Activated T-helper 1 cell treated with anti-CD3 and anti-CD28 coated beads, Interleukin-12 subunit alpha, Interleukin-12 subunit beta, Interleukin-2, Interleukin-4 antibody, amounts not matched to agents 30 ng/mL and 10 ng/mL and 1 ng/mL, durations not matched to agents 14 hours and 24 hours and 36 hours (primary cell): ENCODE measurements at regions not wholly inside any gene's neighbourhood (a gene's known extent, or its start where the extent isn't known, plus 50 kb on each side); places are given as distances from the start of the nearest gene placed in this dataset.

ENCODE experiments used
- DNase-seq: peaks from one replicate; pipeline ENCODE4 v3.0.0; 2021; ENCODE audit warnings: low spot score
- H3K27ac Mint-ChIP-seq: one replicate; pipeline ENCODE4 v1.8.0; 2021; ENCODE audit warnings: mild to moderate bottlenecking, mixed read lengths
- H3K27me3 Mint-ChIP-seq: one replicate; pipeline ENCODE4 v1.8.0; 2022; ENCODE audit warnings: mild to moderate bottlenecking, moderate library complexity, mixed read lengths; ENCODE audit not compliant: insufficient read depth
- H3K36me3 Mint-ChIP-seq: one replicate; pipeline ENCODE4 v1.8.0; 2021; ENCODE audit warnings: low read depth, mixed read lengths
- H3K4me1 Mint-ChIP-seq: one replicate; pipeline ENCODE4 v1.8.0; 2021; ENCODE audit warnings: low read depth, mixed read lengths
- H3K4me3 Mint-ChIP-seq: one replicate; pipeline ENCODE4 v1.8.0; 2021; ENCODE audit warnings: mild to moderate bottlenecking, moderate library complexity, mixed read lengths
- H3K9me3 Mint-ChIP-seq: one replicate; pipeline ENCODE4 v1.8.0; 2021; ENCODE audit warnings: mixed read lengths
- intact Hi-C: fragments of 100-400 bp; cut with micrococcal nuclease; formaldehyde crosslinking; loops from one replicate; pipeline ENCODE4 v1.15.1; 2024

DNA sequence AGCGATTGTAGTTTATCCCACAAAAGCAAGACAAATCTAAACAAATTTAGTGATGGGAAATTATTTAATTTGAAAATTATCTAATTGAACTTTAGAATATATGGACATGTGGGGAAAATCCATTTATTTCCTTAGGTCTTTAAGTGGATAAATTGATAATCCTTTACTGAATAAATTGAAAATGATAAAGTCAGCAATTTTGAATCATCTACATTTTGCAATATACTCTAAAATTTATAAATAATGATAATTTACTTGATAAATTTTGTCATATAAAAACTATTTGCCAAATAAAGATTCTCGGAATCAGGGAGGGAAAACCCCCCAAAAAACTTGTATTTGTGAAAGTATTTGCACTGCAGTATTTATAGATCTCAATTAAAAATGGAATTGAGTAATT is 875.3 kb upstream of the SLITRK5 start:
- H3K27me3 Mint-ChIP-seq, result no peaks in the 10 kb centered on the region
- no peak overlapping the region for H3K27ac Mint-ChIP-seq
- H3K9me3 Mint-ChIP-seq, result peaks cover 11% of the 10 kb centered on the region
- intact Hi-C loops, result no loop called here
- H3K4me1 Mint-ChIP-seq, result no peaks in the 10 kb centered on the region
- H3K4me3 Mint-ChIP-seq, result no peak overlapping the region
- H3K36me3 Mint-ChIP-seq, result no peaks in the 10 kb centered on the region
- DNase-seq, result no peak

DNA sequence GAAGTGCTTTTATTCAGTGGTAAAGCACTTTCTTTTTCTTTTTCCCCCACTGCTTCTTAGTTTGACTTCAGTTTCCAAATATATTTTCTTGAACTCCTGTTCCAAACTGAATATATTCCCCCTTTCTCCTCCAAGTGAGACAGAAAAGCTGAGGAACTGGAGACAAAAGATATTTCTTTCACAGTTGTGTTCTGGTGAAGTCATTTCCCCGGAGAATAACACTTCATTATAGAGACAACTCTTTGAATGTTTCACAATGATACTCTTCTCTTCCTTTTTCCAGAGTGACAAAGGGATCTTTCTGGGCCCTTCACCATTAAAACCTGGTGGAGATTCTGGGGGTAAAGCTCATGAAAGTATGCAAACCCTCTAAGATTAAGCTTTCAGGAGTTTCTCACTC is 860.8 kb upstream of the SLITRK5 start:
- intact Hi-C loops, result no loop called here
- H3K4me3 Mint-ChIP-seq, result no peak overlapping the region
- H3K9me3 Mint-ChIP-seq, result peaks cover 2% of the 10 kb centered on the region
- H3K36me3 Mint-ChIP-seq, result no peaks in the 10 kb centered on the region
- no peaks in the 10 kb centered on the region for H3K4me1 Mint-ChIP-seq
- no peak overlapping the region for H3K27ac Mint-ChIP-seq
- no peak for DNase-seq
- H3K27me3 Mint-ChIP-seq, result no peaks in the 10 kb centered on the region

DNA sequence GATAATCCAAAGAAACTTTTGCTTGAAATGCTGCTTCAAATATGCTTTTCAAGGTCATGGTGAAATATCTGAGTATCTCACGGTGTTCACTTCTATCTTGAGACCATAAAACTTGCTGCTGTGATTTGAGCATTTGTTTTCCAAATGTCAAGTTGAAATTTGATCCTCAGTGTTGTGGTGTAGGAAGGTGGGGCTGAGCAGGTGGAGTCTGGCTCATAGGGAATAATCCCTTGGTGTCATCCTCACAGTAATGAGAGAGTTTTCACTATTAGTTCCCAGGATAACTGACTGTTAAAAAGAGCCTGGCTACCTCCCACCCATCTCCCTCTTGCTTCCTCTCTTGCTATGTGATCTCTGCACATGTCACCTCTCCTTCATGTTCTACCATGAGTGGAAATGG is 858.0 kb upstream of the SLITRK5 start:
- H3K27ac Mint-ChIP-seq, result no peak overlapping the region
- no peaks in the 10 kb centered on the region for H3K4me1 Mint-ChIP-seq
- DNase-seq, result no peak
- H3K36me3 Mint-ChIP-seq, result no peaks in the 10 kb centered on the region
- H3K4me3 Mint-ChIP-seq, result no peak overlapping the region
- H3K9me3 Mint-ChIP-seq, result no peaks in the 10 kb centered on the region
- no peaks in the 10 kb centered on the region for H3K27me3 Mint-ChIP-seq
- intact Hi-C loops, result no loop called here

DNA sequence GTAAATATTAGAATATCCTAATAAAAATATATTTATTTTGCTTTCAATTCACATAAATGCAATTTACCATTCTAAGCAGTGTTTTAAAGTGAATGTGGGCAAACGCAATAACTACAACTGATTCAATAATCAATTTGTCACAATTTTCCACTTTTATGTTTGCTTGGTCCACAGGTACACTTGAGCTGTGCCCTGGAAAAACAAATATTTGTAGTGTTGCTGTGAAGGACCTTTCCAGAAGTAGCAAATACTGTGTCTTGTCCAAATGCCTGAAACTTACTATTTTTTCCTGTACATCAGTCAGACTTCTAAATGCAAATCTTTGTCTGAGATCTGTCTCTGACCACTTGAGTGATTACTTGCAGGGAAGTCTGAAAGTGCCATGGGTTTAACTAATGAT is 845.8 kb upstream of the SLITRK5 start:
- intact Hi-C loops, result no loop called here
- no peak overlapping the region for H3K4me3 Mint-ChIP-seq
- no peak overlapping the region for H3K27ac Mint-ChIP-seq
- H3K36me3 Mint-ChIP-seq, result no peaks in the 10 kb centered on the region
- no peak for DNase-seq
- no peaks in the 10 kb centered on the region for H3K27me3 Mint-ChIP-seq
- peaks cover 13% of the 10 kb centered on the region for H3K9me3 Mint-ChIP-seq
- H3K4me1 Mint-ChIP-seq, result no peaks in the 10 kb centered on the region

DNA sequence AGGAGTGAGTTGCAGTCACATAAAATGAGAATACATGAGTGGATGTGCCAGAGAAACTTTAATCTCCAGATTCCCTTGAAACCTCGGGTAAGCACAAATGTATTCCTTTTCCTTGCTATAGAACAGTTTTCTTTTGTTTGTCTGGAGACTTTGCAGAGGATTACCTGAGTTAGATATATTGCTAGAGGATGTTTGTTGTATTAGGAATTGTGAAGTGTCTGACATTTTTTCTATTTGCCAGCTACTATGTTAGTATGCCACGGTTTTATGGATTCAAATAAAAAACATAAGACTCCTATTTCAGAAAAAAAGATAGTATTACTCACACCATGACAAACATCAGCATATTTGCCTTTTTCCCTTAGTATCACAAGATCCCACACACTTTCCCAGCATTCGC is 844.9 kb upstream of the SLITRK5 start:
- H3K4me1 Mint-ChIP-seq, result no peaks in the 10 kb centered on the region
- no peak overlapping the region for H3K4me3 Mint-ChIP-seq
- no peak overlapping the region for H3K27ac Mint-ChIP-seq
- H3K9me3 Mint-ChIP-seq, result peaks cover 12% of the 10 kb centered on the region
- intact Hi-C loops, result no loop called here
- no peak for DNase-seq
- no peaks in the 10 kb centered on the region for H3K27me3 Mint-ChIP-seq
- H3K36me3 Mint-ChIP-seq, result no peaks in the 10 kb centered on the region

DNA sequence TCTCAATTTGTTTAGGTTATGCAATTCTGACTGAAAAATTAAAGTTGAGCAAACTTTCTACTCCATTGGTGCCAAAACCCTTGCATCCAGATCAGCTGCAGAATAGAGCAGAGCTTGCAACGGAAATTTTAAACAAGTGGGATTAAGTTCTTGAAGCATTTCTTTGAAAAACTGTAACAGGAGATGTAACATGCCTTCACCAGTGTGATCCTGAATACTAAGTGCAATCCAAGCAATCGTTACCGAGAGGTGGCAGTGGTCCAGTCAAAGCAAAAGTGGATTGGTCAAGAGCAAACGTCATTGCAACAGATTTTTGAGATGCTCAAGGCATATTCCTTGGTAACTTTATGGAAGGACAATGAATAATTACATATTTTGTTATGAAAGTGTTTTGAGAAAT is 841.1 kb upstream of the SLITRK5 start:
- no peaks in the 10 kb centered on the region for H3K4me1 Mint-ChIP-seq

DNA sequence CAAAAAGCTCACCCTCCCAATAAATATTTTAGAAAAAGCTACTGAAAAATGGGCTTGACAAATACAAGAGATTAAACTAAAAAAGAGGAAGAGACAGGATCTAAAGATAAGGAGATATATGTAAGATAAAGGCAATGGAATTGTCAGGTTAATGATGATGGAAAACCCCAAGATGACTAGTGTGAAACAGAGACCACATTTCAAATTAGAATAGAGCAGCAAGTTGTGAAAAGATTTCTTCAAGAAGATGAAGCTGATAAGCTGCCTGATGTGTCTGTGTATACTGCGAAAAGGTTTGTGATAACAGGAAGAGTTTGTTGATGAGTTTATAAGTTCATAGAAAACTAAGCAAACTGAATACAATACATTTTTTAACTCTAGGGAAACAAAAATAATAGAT is 840.1 kb upstream of the SLITRK5 start:
- intact Hi-C loops, result no loop called here

More for the DNA sequence above, 841.1 kb upstream of the SLITRK5 start:
- peaks cover 7% of the 10 kb centered on the region for H3K9me3 Mint-ChIP-seq
- H3K27ac Mint-ChIP-seq, result no peak overlapping the region
- H3K4me3 Mint-ChIP-seq, result no peak overlapping the region
- intact Hi-C loops, result no loop called here
- no peaks in the 10 kb centered on the region for H3K36me3 Mint-ChIP-seq
- no peak for DNase-seq
- H3K27me3 Mint-ChIP-seq, result no peaks in the 10 kb centered on the region

DNA sequence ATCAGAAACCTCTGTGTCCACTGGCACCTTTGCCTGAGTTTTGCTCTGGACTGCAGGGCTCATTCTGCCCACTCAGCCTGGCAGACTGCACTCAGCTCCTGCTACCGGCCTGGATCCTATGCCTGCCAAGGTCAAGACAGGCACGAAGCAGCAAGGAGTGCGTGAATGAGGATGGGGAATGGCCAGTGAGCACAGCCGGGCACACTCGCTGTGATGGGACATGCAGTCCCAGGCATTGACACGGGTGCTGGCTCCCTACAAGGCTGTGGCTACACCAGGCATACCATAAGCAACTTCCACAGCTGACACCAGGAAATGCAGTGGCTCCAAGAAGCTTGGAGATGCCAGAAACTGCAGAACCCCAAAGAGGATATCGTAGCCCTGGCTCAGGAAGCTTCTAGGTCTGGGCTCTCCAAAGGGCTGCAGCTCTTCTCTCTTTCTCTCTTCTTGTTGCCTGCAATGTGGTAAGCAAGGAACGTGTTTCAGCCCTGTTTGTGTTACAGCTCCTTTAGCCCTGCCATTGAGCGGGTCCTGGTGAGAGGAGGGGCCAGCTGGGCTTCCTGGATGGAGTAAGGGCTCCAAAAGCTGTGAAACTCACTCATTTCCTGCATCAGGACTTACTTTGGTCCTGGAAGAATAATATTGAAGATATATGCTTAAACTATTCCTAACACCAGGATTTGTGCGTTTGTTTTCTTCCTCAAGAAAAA is 832.6 kb upstream of the SLITRK5 start:
- Mint-ChIP-seq H3K4me3 (no peak overlapping the region), H3K9me3 (peaks cover 22% of the 10 kb centered on the region), H3K27ac (no peak overlapping the region), H3K27me3 (no peaks in the 10 kb centered on the region), H3K4me1 (no peaks in the 10 kb centered on the region), H3K36me3 (no peaks in the 10 kb centered on the region)
- intact Hi-C loops, result no loop called here
- no peak for DNase-seq

More for the DNA sequence above, 840.1 kb upstream of the SLITRK5 start:
- no peaks in the 10 kb centered on the region for H3K27me3 Mint-ChIP-seq
- H3K27ac Mint-ChIP-seq, result no peak overlapping the region
- no peak for DNase-seq
- H3K4me3 Mint-ChIP-seq, result no peak overlapping the region
- H3K4me1 Mint-ChIP-seq, result no peaks in the 10 kb centered on the region
- no peaks in the 10 kb centered on the region for H3K36me3 Mint-ChIP-seq
- H3K9me3 Mint-ChIP-seq, result peaks cover 17% of the 10 kb centered on the region

DNA sequence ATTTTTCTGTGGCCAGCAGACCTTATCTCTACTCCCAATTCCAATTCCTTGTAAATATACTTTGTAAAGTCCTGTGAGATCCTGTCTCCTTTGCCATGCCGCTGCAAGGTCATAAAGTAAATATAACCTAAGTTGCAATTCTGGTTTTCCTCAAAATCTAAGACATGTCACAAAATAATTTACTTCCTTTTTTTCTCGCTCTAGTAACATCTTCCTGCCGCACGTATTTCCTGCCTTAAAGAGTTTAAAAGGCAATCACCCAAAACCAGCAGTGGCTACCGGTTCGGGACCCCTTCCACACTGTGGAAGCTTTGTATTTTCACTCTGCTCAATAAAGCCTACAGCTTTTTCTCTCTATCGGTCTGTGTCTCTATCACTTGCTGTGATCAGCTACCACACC is 832.0 kb upstream of the SLITRK5 start:
- intact Hi-C loops, result no loop called here
- H3K27me3 Mint-ChIP-seq, result no peaks in the 10 kb centered on the region
- H3K4me3 Mint-ChIP-seq, result no peak overlapping the region
- H3K9me3 Mint-ChIP-seq, result peaks cover 22% of the 10 kb centered on the region
- H3K27ac Mint-ChIP-seq, result no peak overlapping the region
- no peak for DNase-seq
- no peaks in the 10 kb centered on the region for H3K36me3 Mint-ChIP-seq
- no peaks in the 10 kb centered on the region for H3K4me1 Mint-ChIP-seq

DNA sequence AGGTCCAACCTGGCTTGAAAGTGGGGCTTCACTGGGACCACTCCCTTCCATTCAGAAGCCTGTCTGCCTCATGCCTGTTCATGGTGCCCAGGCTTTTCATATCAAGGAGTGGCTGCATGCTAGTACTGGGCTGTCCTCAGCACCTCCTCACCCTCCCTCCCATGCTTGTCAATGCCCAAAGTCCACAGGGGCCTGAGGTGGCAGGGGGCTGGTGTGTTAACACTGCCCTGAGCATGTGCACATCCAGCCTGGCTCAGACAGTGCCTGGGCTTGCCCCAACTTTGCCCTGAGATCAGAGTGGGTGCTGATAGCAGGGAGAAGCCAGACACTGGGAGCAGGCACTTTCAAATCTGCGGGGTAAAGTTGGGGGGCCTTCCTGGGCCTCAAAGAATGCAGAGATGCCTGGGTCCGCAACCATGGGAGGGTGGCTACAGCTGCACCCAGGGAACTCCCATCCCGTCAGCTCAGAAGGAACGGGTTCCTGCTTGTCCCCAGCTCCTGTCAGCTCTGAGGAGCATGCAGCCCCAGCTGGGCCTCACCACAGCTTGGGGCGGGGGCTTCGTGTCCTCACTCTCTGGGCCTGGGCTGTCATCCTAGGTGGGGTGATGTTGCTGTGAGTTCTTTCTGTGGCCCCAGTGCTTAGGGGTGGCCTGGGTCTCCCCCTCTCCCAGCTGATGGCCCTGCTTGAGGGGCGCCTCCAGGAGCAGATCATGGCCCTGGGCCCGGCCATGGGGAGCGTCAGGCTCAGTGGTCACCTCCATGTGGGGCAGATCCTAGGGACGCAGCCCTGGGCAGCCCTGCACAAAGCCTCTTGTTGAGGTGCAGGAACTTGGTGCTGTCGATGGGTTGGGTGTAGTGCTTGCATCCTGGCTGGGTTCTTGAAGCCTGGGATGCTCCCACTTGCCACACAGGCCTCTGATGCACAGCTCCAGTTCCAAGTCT is 830.6 kb upstream of the SLITRK5 start:
- H3K36me3 Mint-ChIP-seq, result no peaks in the 10 kb centered on the region
- no peak overlapping the region for H3K4me3 Mint-ChIP-seq

DNA sequence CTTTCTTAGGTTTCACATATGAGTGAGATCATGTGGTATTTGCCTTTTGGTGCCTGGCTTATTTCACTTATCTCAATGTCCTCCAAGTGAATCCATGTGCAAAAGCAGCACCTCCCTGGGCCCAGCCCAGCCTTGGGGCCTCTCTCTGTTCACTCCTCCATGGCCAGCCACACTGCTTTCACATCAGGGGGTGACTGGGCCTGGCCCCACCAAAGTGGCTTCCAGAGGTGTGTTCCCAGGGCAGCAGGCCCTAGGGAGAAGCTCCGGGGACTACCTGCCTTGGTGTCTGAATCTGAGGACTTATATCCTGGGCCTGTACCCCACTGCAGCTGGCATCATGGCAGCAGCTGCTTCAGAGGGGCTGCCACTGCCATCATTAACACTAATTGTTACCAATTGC is 829.9 kb upstream of the SLITRK5 start:
- no peak overlapping the region for H3K4me3 Mint-ChIP-seq
- no peak overlapping the region for H3K27ac Mint-ChIP-seq
- no peak for DNase-seq

More for the DNA sequence above, 830.6 kb upstream of the SLITRK5 start:
- Mint-ChIP-seq H3K9me3 (peaks cover 18% of the 10 kb centered on the region), H3K4me1 (no peaks in the 10 kb centered on the region), H3K27me3 (no peaks in the 10 kb centered on the region), H3K27ac (no peak overlapping the region)
- DNase-seq, result no peak
- intact Hi-C loops, result no loop called here

DNA sequence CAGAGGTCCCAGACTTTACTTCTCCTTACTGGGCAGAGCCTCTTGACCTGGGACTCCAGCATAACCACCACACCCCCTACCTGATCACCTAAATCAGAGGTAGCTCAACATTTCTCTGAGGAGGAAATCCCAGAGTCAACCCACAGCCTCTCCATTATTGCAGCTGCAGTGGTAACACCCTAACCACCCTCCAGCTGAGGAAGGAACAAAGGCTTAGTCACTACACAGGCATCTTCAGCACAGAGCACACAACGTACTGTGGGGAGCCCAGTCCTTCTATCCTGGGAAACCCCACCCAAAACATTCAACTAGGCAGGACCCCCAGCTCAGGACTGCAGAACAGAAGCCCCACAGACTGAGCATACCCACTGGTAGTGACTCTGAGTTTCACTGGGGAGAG is 824.7 kb upstream of the SLITRK5 start:
- H3K27ac Mint-ChIP-seq, result no peak overlapping the region
- intact Hi-C loops, result no loop called here
- H3K4me3 Mint-ChIP-seq, result no peak overlapping the region
- H3K27me3 Mint-ChIP-seq, result no peaks in the 10 kb centered on the region
- no peaks in the 10 kb centered on the region for H3K9me3 Mint-ChIP-seq
- H3K36me3 Mint-ChIP-seq, result no peaks in the 10 kb centered on the region
- H3K4me1 Mint-ChIP-seq, result no peaks in the 10 kb centered on the region
- no peak for DNase-seq

More for the DNA sequence above, 829.9 kb upstream of the SLITRK5 start:
- Mint-ChIP-seq H3K4me1 (no peaks in the 10 kb centered on the region), H3K27me3 (no peaks in the 10 kb centered on the region), H3K9me3 (peaks cover 12% of the 10 kb centered on the region), H3K36me3 (no peaks in the 10 kb centered on the region)
- intact Hi-C loops, result no loop called here

DNA sequence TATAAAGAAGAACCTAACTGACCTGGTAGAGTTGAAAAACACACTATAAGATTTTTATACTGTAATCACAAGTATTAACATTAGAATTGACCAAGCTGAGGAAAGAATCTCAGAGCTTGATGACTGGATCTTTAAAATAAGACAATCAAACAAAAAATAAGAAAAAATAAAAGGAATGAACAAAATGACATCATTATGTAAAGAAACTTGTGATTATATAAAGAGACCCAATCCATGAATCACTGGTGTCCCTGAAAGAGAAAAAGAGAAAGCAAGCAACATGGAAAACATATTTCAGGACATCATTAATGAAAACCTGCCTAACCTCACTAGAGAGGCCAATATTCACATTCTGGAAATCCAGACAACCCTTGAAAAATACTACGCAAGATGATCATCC is 822.5 kb upstream of the SLITRK5 start:
- no peak overlapping the region for H3K4me3 Mint-ChIP-seq
- DNase-seq, result no peak
- intact Hi-C loops, result no loop called here
- H3K9me3 Mint-ChIP-seq, result no peaks in the 10 kb centered on the region
- no peaks in the 10 kb centered on the region for H3K4me1 Mint-ChIP-seq
- no peaks in the 10 kb centered on the region for H3K36me3 Mint-ChIP-seq
- no peaks in the 10 kb centered on the region for H3K27me3 Mint-ChIP-seq
- H3K27ac Mint-ChIP-seq, result no peak overlapping the region
